Sciatic nerve (tissue), 2 donors: ENCODE measurements at regions not wholly inside any gene's neighbourhood (a gene's known extent, or its start where the extent isn't known, plus 50 kb on each side); places are given as distances from the start of the nearest gene placed in this dataset.
"Not testable (repeated sequence)": the region's sequence is repeated elsewhere in the genome, so short reads cannot be mapped to it uniquely, and the experiment has no call there.

Experiments
- ATAC-seq: fragments of 200-7000 bp; cut with Tn5 transposase; one replicate; pipeline ENCODE4 v1.9.1; 2020; ENCODE audit warnings: mild to moderate bottlenecking, moderate library complexity
- DNase-seq: peaks from one replicate; pipeline ENCODE4 v3.0.0-alpha.2; 2020; ENCODE audit warnings: low spot score
- intact Hi-C: fragments of 100-400 bp; cut with DNase I; formaldehyde crosslinking; loops from one replicate; pipeline ENCODE4 v1.14.2; 2022
- donor health status: DM: no; HTN: no; CAD: no.
- donor health status: DM: no; HTN: no; CAD: no.

DNA sequence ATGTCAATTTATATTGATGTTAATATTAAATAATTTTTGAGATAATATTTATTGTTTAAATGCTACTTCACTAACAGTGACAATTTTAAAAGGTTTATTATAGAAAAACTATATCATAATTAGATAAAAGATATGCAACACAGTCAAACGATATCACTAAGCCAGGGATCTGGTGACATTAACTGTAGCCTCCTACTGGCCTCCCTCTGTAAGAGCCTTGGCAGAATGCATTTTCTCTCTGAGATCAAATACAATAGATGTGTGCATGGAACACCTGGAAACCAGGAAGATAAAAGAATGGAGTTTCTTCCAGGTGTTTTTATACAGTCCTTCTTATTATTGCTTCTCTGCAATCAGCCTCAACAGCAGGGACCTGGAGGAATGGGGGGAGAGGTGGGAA is 1762.1 kb downstream of the BRINP3 start:
- ATAC-seq (no peak), DNase-seq (no peak)
- intact Hi-C loops, result no loop called here

DNA sequence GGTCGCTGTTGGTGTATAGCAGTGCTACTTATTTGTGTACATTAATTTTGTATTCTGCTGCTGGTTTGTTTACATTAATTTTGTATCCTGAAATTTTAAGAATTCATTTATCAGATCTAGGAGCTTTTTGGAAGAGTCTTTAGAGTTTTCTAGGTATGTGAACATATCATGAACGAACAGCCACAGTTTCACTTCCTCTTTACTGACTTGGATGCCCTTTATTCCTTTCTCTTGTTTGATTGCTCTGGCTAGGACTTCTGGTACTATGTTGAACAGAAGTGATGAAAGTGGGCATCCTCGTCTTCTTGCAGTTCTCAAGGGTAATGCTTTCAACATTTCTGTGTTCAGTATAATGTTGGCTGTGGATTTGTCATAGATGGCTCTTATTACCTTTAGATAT is 1757.9 kb downstream of the BRINP3 start:
- no peak for DNase-seq
- ATAC-seq, result no peak
- intact Hi-C loops, result no loop called here

DNA sequence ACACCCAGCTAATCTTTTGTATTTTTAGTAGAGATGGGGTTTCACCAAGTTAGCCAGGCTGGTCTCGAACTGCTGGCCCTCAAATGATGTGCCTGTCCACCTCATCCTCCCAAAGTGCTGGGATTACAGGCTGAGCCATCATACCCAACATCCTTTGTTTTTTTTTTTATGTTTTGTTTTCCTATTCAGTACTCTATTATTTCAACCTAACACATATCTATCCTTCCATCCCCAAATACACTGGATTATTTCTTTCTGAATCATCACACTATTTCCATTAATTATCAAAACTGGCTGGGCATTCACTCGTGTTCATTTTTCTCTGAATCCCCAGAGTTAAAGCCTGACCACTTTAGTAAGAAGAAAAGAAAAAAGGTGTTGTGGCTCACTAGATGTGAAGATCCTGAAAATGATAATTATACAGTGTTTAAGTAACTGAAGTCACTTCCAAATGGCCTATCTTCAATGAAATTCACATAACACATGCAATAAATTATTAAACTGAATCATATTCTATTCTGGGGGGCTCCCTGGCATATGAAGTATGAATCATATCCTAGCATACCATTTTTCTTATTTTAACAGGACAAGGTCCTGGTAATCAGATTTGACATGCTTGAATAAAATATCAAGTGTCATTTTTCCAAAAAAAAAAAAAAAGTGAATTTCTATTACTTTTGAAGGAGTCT is 1754.2 kb downstream of the BRINP3 start:
- intact Hi-C loops, result no loop called here
- DNase-seq (no peak), ATAC-seq (no peak)

DNA sequence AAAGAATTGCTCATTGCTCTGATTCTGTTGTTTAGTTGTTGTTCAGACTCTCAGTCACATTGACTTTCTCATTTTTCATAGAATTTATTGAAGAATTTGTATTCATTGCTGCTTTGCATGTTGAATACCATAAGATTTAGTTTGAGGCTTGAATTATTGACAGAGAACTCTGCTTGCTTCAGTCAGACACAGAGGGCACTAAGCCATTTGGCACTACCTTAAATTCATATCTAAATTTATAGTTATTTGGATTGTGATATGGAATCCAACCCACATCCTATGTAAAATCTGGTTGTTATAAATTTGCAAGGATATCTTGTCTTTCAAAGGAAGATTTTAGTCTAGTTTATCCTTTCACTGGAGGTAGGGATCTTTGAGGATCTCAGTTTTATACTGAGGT is 1748.6 kb downstream of the BRINP3 start:
- intact Hi-C loops, result no loop called here
- no peak for ATAC-seq
- no peak for DNase-seq

DNA sequence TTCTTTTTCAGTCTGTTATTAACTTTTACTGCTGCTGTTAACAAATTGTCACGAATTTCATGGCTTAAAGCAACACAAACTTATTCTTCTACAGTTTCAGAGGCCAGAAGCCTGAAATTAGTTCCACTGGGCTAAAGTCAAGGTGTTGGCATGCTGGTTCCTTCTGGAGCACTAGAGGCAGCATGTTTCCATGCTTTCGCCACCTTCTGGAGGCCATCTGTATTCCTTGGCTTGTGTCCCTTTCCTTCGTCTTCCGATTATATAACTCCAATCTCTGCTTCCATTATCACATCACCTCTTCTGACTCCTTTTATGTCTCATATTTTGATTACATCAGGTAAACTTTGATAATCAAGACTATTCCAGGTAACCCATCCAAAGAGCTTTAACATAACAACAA is 1742.1 kb downstream of the BRINP3 start:
- ATAC-seq (no peak), DNase-seq (no peak)
- intact Hi-C loops, result no loop called here

DNA sequence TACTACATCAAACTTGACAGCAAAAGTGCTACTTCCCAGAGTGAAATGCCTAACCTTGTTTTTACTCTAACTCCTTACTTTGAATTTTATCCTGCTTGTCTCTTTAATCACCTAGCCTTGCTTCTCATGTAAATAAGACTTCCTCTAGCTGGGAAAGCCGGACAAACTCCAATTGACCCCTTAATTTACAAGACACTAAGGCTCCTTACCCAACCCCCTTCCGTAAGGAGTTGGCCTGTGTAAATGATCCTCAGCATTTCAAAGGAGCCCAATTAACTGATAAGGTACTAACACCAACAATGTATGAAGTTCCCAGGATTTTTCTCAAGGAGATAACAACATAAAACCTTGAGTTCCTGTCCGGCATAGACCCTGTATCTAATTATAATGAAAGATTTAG is 1728.4 kb downstream of the BRINP3 start:
- ATAC-seq, DNase-seq, intact Hi-C loops: not testable (repeated sequence)

DNA sequence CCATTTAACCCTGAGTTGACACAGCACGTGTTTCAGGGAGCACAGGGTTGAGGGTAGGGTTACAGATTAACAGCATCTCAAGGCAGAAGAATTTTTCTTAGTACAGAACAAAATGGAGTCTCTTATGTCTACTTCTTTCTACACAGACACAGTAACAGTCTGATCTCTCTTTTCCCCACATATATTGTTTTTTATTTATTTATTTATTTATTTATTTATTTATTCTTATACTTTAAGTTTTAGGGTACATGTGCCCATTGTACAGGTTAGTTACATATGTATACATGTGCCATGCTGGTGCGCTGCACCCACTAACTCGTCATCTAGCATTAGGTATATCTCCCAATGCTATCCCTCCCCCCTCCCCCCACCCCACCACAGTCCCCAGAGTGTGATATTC is 1725.6 kb downstream of the BRINP3 start:
- ATAC-seq, DNase-seq, intact Hi-C loops: not testable (repeated sequence)

DNA sequence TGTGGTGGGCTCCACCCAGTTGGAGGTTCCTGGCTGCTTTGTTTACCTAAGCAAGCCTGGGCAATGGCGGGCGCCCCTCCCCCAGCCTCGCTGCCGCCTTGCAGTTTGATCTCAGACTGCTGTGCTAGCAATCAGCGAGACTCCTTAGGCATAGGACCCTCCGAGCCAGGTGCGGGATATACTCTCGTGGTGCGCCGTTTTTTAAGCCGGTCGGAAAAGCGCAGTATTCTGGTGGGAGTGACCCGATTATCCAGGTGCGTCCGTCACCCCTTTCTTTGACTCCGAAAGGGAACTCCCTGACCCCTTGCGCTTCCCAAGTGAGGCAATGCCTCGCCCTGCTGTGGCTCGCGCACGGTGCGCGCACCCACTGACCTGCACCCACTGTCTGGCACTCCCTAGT is 1719.9 kb downstream of the BRINP3 start:
- DNase-seq, intact Hi-C loops, ATAC-seq: not testable (repeated sequence)

DNA sequence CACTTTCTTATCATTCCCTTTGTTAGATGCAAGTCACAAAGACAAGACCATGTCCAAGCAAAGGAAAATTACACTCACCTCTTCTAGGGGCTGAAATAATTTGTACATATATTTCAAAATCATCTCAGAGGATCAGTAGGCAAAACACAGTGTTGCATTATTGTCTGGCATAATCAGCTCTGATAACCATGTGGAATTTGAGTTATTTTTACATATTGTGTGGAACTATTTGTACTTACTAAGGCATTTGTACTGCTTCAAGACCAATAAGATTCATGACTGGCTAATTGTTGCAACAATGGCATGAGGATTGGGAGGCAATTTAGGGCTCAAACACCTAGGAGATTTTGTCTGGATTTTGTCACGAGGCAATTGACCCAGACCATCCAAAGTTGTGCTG is 1716.4 kb downstream of the BRINP3 start:
- ATAC-seq (no peak), DNase-seq (no peak)
- intact Hi-C loops, result no loop called here

DNA sequence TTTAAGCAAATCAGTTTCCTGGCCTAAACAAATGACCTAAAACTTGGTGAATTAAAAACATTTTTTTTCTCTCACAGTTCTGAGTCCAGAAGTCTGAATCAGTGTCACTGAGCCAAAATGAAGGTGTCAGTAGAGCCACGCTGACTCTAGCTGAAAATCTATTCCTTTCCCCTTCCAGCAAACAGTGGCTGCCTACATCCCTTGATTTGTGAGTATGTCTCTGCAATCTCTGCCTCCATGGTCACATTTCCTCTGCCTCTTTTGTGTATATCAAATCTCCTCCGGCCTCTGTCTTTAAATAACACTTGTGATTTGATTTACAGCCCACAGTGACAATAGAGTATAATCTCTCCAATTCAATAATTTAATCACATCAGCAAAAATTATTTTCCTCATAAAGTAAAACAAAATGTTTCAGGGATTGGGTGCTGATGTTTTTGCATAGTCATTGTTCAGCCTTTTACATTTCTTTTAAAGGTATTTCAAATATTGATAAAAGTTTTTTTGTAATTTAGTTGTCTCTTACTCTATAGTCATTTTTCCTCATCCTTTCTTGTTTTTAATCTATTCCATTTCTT is 1715.4 kb downstream of the BRINP3 start:
- intact Hi-C loops, result no loop called here
- no peak for ATAC-seq
- DNase-seq, result no peak

DNA sequence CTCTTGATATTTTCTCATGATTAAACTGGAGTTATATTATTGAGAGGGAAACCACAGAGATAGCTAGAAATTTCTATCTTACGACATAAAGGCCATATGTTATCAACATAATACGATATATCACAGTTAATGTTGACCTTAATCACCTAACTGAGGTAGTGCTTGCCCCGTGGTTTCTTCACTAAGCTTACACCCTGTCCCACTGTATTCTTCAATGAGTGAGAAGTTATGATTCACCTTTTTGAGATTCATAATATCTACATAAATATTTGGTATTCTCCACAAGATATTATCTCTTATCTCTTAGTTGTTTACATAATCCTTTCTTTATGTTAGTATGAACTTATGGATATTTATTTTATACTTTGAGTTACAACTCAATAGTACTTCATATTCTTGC is 1714.1 kb downstream of the BRINP3 start:
- ATAC-seq, result no peak
- intact Hi-C loops, result no loop called here

DNA sequence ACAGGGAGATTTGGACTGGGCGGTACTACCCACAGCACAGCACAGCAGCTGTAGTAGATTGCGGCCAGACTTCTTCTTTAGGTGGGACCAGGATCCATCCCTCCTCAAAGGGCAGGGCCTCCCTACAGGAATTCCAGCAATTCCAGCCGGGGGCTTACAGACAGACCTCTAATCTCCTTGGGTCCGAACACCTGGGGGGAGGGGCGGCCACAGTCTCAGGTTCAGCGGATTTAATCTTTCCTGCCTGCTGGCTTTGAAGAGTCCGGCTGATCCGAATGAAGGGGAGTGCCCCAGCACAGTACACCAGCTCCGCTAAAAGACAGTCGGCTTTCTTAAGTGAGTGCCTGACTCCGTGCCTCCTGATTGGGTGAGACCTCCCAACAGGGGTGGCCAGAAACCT is 1708.5 kb downstream of the BRINP3 start:
- intact Hi-C loops, result no loop called here
- DNase-seq (no peak), ATAC-seq (no peak)

More for the DNA sequence above, 1714.1 kb downstream of the BRINP3 start:
- DNase-seq, result no peak

DNA sequence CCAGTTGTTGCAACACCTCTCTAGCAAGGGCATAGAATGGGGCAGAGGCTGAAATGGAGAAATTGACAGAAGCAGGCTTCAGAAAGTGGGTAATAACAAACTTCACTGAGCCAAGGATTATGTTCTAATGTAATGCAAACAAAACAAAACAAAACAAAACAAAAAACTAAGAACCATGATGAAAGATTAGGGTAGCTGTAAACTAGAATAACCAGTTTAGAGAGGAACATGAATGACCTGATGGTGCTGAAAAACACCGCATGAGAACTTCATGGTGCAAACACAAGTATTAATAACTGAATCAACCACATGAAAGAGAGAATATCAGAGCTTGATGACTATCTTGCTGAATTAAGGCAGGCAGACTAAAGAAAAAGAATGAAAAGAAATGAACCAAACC is 1707.7 kb downstream of the BRINP3 start:
- DNase-seq (no peak), ATAC-seq (no peak)
- intact Hi-C loops, result no loop called here

DNA sequence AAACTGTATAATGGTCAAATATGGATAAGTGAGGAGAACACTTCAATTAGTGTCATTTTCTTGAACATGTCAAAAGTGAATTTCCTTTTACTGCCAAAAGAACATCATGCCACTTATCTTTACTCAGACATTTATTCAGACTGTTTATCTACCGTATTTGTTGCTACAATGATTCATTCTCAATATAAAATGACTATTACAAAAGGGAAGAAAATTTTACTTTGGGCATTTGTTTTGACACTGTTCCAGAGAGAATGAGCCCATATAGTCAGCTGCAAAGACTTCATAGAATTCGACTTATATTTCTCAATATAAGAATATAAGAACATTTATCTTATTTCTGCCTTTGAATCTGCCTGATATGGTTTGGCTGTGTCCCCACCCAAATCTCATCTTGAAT is 1699.1 kb downstream of the BRINP3 start:
- ATAC-seq, result no peak
- no peak for DNase-seq
- intact Hi-C loops, result no loop called here

DNA sequence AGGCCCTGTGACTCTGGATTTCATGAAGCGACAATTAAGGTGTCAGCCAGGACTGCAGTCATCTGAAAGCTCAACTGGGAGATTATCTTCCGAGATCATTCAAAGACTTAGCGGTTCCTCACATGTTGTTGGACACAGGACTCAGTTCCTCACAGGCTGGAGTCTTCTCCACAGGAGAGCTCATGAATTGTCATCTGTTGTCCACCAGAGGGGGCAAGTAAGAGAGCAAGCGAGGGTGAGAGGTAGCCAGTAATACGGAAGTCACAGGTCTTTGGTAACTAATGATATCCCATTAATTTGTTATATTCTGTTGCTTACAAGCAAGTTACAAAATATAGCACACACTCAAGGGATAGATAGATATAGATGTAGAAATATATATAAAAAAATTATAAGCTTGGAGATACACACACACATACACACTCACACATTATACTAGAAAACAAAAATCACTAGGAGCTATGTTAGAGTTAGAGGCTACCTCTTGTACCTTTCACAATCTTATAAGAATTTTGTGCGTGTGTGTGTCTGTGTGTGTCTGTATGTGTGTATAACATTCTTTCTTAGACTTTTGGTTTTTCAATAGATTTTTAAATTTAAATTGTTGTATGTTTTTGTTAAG is 1695.3 kb downstream of the BRINP3 start:
- DNase-seq (no peak), ATAC-seq (no peak)
- intact Hi-C loops, result no loop called here

DNA sequence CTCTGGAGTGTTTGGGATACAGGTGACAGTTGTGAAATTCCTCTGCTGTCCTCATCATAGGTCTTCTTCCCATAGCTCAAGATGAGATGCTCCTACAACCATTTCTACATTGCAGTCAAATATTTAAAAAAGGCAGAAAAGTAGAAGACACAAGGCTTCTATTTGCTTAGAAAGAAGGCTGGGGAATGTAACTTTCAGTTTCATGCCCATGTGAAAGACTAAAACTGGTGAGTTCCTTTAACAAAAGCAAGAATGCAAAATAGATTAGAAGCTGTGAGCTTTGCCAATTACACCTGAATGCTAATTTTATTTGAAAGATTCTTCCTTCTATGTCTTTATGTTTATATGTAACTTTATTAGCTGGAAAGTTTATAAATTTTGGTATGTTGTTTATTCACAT is 1682.7 kb downstream of the BRINP3 start:
- intact Hi-C loops, result no loop called here

DNA sequence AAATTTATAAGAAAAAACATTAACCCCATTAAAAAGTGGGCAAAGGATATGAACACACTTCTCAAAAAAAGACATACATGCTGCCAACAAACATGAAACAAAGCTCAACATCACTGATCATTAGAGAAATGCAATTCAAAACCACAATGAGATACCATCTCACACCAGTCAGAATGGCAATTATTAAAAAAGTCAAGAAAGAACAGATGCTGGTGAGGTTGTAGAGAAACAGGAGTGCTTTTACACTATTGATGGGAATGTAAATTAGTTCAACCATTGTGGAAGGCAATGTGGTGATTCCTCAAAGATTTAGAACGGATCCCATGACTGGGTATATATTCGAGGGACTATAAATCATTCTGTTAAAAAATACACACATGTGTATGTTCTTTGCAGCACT is 1665.5 kb downstream of the BRINP3 start:
- intact Hi-C loops, ATAC-seq: not testable (repeated sequence)

More for the DNA sequence above, 1682.7 kb downstream of the BRINP3 start:
- no peak for DNase-seq
- ATAC-seq, result no peak

DNA sequence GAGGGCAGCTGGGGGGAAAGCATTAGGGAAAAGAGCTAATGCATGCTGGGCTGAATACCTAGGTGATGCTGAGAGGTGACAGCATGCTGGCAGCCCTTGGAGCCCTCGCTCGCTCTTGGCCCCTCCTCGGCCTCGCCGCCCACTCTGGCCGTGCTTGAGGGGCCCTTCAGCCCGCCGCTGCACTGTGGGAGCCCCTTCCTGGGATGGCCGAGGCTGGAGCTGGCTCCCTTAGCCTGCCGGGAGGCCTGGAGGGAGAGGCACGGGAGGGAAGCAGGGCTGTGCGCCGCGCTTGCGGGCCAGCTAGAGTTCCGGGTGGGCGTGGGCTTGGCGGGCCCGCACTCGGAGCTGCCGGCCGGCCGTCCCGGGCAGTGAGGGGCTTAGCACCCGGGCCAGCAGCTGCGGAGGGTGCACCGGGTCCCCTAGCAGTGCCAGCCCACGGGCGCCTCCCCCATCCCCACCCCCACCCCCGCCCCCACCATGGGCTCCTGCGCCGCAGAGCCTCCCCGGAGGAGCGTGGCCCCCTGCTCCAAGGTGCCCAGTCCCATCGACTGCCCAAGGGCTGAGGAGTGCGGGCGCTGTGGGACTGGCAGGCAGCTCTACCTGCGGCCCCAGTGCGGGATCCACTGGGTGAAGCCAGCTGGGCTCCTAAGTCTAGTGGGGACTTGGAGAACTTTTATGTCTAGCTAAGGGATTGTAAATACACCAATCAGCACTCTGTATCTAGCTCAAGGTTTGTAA is 1664.7 kb downstream of the BRINP3 start:
- ATAC-seq, intact Hi-C loops, DNase-seq: not testable (repeated sequence)

More for the DNA sequence above, 1665.5 kb downstream of the BRINP3 start:
- DNase-seq, result not testable (repeated sequence)

DNA sequence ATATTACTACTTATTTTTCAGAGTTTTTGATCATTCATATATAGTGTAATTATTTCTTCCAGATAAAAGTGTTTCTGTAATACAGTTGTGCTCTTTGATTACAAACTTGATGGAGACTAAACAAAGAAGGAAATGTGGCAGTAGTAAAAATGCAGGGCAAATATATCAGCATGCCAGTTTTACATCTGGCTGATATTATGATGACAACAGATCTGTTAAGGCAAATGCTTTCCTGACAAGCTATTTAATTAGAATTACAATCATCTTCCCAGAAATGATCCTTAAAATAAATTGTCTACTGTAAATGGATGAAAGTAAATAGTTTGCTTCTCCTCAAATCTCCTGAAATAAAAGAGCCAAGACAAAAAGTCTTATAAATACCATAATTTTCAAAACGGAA is 1659.8 kb downstream of the BRINP3 start:
- DNase-seq, result no peak
- no peak for ATAC-seq
- intact Hi-C loops, result no loop called here

DNA sequence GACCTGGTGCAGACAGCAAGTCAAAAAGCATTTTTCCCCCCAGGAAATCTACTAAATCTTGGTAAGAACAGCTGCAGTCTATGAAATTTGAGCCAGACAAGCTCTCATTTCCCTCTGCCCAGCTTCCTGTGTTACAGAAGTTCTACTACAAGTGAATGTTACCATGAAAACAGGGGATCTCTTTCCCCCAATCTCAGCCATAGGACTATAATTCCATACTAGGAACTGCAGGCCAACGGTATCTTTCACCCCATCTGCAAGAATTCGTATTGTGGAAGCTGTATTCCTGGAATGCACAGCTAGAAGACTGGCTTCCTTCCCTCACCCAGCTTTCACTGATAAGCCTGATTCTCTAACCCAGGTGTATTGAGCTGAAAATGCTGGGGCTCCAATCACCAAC is 1655.4 kb downstream of the BRINP3 start:
- DNase-seq (no peak), ATAC-seq (no peak)
- intact Hi-C loops, result no loop called here
